HFF-Myc (cell line): ENCODE measurements at regions not wholly inside any gene's neighbourhood (a gene's known extent, or its start where the extent isn't known, plus 50 kb on each side); places are given as distances from the start of the nearest gene placed in this dataset.

Source experiments
- DNase-seq: peaks from one replicate; pipeline ENCODE4 v3.0.0-alpha.2; 2011; ENCODE audit warnings: low read depth; ENCODE audit errors: extremely low read depth
- H3K4me3 ChIP-seq: replicated peaks from 2 replicates; pipeline ENCODE4 v1.5.1; 2011; ENCODE audit warnings: low read depth, mild to moderate bottlenecking, control low read depth, low read length
- TF ChIP-seq, protein P1 (sequence below): IDR thresholded peaks from 2 replicates; pipeline ENCODE4 v1.5.1; 2012; ENCODE audit warnings: mild to moderate bottlenecking, low read depth, low read length, control low read depth; ENCODE audit errors: missing control alignments

DNA sequence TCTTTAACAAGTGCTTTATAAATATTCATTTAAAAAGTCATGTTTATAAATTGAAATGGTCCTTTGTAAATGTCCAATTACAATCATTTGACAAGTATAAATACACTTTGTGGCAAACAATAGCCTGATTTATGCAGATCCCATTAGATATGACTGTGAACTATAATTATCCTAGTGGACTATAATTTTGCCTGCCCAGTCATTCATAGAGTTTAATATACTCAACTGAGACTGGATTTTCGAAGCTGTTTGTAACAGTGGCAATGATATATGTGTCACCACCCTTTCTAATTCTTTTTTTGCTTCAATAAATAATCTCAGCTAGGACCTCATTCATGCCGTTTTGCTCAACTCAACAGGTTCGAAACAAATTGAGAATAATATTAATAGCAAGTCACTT, 732.0 kb downstream of the PCDH18 start:
- H3K4me3 ChIP-seq: no peak overlapping the region
- TF ChIP-seq, protein P1, sequence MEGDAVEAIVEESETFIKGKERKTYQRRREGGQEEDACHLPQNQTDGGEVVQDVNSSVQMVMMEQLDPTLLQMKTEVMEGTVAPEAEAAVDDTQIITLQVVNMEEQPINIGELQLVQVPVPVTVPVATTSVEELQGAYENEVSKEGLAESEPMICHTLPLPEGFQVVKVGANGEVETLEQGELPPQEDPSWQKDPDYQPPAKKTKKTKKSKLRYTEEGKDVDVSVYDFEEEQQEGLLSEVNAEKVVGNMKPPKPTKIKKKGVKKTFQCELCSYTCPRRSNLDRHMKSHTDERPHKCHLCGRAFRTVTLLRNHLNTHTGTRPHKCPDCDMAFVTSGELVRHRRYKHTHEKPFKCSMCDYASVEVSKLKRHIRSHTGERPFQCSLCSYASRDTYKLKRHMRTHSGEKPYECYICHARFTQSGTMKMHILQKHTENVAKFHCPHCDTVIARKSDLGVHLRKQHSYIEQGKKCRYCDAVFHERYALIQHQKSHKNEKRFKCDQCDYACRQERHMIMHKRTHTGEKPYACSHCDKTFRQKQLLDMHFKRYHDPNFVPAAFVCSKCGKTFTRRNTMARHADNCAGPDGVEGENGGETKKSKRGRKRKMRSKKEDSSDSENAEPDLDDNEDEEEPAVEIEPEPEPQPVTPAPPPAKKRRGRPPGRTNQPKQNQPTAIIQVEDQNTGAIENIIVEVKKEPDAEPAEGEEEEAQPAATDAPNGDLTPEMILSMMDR: no peak
- DNase-seq: no peak

DNA sequence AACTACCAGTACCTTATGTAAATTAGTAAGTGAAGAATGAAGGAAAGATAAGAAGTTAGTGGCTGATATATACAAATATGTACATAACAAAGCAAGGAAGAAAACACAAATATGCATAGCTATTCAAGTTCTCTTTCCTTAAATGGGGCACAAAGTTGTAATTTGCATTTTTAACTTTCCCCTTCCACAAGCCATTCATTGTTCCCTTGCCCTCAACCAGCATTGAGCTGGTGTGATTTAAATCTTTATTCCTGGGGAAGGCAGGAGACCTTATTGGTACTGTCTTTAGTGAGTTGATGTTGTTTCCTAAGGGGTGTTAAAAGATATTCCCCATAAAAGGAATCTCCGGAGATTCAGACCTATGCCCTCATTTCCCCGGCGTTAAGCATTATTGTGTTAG, 735.3 kb downstream of the PCDH18 start:
- DNase-seq: no peak
- TF ChIP-seq, protein P1: no peak
- H3K4me3 ChIP-seq: no peak overlapping the region

DNA sequence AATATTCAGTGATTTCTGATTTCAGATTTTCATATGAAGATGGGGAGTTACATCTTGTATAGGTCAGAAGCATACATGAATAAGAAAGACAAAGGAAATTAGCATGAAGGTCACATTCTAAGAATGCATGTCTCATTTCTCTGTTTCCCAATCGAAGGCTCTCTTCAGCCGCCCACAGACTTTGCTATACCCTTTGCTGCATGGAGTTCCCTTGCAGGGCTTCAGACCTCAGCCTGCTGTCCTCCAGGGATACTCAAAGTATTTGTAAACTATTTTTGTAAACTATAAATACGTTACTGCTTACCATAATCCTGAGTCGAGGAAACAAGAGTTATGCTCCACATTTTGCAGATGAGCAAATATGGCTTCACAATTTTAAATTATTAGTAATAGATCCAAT, 738.4 kb downstream of the PCDH18 start:
- H3K4me3 ChIP-seq: no peak overlapping the region
- TF ChIP-seq, protein P1: no peak
- no peak for DNase-seq

DNA sequence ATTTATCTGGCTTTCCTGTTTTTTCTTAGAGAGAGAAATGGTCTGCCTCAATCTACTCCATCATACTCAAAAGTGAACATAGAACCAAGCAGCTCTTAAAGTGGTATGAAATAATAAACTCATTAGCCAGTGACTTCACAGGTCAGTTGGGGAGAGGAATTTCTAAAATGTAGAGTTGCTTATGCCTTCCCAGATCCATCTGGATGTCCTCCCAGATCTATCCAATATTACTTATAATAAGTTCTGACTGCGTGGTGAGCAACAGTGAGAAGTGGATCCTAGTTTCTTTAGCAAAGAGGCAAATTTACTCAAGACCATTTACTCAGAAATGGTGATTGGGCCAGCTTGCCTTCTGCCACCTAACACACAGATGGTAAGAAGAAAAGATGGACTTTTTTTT, 748.0 kb downstream of the PCDH18 start:
- no peak overlapping the region for H3K4me3 ChIP-seq
- DNase-seq: no peak
- TF ChIP-seq, protein P1: no peak

DNA sequence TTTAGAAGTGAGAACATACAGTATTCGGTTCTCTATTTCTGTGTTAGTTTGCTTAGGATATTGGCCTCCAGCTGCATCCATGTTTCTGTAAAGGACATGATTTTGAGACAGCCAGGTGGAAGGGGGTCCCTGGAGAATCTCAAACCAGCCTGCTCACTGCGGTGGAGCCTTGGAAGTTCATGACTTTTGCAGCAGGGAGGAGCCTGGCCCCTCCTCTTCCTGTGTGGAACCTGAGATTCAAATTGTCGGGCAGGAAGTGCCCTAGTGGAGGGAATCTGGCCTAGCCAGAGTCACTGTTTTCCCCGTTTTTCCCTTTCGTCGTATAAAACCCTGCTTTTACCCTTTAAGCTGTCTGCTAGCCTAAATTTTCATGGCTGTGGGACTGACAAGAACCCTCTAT, 762.6 kb downstream of the PCDH18 start:
- TF ChIP-seq, protein P1: no peak
- no peak for DNase-seq
- no peak overlapping the region for H3K4me3 ChIP-seq

DNA sequence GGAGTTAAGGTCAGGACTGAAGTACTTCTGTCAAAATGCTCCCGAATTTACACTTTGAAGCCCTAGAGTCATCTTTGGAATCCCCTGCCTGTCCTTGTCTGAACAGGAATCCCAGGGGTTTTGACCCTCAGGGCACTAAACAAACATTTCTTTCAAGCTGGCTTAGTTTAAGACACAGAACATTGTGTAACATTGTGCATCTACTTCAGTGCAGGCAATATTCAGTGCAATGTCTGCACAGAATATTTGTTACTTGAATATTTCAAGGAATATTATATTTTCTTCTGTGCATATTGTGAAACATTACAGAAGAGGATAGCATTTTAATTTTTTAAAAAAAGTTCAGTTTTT, 763.4 kb downstream of the PCDH18 start:
- TF ChIP-seq, protein P1: no peak
- no peak for DNase-seq
- no peak overlapping the region for H3K4me3 ChIP-seq

DNA sequence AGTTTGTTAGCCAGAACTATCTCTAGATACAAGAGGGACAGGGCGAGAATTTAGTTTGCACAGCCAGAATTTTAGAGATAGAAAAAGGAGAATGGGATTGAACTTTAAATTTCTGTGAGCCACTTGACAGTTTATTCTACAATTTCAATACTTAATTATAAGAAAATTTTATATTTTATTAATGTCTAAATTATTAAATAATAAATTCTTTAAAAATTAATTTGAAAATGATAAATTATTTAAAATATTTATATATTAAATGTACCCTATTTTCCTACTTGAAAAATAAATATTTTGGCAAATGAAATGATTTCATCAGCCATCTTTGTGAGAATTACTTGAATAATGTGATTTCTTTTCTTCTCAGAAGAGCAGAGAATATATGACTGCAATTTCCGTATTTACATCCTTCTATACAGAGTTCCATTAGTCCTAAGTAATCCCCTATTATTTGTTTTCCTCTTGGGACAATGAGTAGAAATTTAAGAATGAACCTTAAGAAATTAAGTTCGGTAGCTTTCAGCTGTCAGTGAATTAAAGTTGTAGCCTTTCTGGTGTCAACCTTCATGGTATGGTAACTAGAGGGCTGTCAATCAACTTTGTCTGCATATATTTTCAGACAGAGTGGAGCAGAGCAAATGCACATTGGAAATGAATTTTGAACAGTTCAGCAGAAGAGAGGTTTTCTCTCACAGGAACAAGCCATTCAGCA, 763.9 kb downstream of the PCDH18 start:
- no peak for DNase-seq
- TF ChIP-seq, protein P1: no peak
- no peak overlapping the region for H3K4me3 ChIP-seq
